ENCODE measurements at regions not wholly inside any gene's neighbourhood (a gene's known extent, or its start where the extent isn't known, plus 50 kb on each side); places are given as distances from the start of the nearest gene placed in this dataset.
"Not testable (repeated sequence)": the region's sequence is repeated elsewhere in the genome, so short reads cannot be mapped to it uniquely, and the experiment has no call there.

DNA sequence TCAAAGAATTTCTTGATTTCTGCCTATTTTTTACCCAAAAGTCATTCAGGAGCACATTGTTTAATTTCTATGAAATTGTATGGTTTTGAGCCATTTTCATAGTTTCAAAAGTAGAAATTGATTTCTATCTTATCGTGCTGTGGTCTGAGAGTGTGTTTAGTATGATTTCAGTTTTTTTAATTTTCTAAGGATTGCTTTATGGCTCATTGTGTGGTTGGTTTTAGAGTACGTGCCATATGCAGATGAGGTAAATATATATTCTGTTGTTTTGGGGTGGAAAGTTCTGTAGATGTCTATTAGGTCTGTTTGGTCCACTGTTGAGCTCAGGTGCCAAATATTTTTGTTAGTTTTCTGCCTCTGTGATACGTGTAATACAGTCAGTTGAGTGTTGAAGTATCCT, 487.1 kb upstream of the CBLB start:
- no peak for DNase-seq
- no peak overlapping the region for H3K27ac ChIP-seq
- no peak for TF ChIP-seq POLR2A (IDR thresholded peaks at IDR 0.05)
- no peak for TF ChIP-seq CTCF (IDR thresholded peaks at IDR 0.05)
- no peaks in the 10 kb centered on the region for H3K4me1 ChIP-seq
- no peaks in the 10 kb centered on the region for H3K9me3 ChIP-seq
- 82 to 84% methylated on average over 3 of the region's 3 CpGs for WGBS, 2 donors
- no peaks in the 10 kb centered on the region for H3K27me3 ChIP-seq
- H3K4me3 ChIP-seq (replicated peaks in 1 of 3) = no peak overlapping the region
- intact Hi-C loops (cut with DNase I) = no loop called here
- H3K36me3 ChIP-seq = no peaks in the 10 kb centered on the region

DNA sequence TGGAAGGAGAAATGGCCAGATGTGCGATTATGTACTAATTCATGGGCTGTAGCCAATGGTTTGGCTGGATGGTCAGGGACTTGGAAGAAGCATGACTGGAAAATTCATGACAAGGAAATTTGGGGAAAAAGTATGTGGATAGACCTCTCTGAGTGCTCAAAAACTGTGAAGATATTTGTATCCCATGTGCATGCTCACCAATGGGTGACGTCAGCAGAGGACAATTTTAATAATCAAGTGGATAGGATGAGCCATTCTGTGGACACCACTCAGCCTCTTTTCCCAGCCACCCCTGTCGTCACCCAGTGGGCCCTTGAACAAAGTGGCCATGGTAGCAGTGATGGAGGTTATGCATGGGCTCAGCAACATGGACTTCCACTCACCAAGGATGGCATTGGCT, 490.9 kb upstream of the CBLB start:
- TF ChIP-seq POLR2A (IDR thresholded peaks at IDR 0.05) (no peak), CTCF (IDR thresholded peaks at IDR 0.05) (no peak)
- Histone ChIP-seq H3K27ac (no peak overlapping the region), H3K27me3 (no peaks in the 10 kb centered on the region), H3K4me1 (no peaks in the 10 kb centered on the region), H3K36me3 (no peaks in the 10 kb centered on the region), H3K4me3 (replicated peaks in 1 of 3) (no peak overlapping the region), H3K9me3 (no peaks in the 10 kb centered on the region)
- no peak for DNase-seq
- intact Hi-C loops (cut with DNase I) = no loop called here
- WGBS, 2 donors = 91 to 97% methylated on average over 3 of the region's 3 CpGs

DNA sequence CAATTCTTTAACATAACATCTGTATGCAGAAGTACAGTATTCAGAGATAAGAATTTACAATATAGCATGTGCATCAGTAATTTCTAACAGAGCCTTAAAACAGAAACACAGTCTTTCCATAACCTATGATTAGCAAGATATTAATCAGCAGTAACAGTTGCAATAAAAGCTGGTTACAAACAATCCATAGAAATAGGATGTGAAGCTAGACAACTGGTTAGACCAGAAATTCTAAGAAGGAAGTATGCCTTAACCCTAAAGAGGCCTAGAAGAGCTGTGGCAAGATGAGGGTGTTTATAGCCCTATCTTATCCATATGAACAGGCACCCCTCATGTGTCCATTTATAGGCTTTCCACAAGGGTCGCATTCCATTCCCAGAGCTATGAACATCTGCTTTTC, 492.1 kb upstream of the CBLB start:
- intact Hi-C loops (cut with DNase I); H3K36me3 ChIP-seq; DNase-seq; H3K4me3 ChIP-seq (replicated peaks in 1 of 3); H3K4me1 ChIP-seq; H3K9me3 ChIP-seq; H3K27me3 ChIP-seq; H3K27ac ChIP-seq: not testable (repeated sequence)
- 83 to 86% methylated on average over 1 of the region's 1 CpG for WGBS, 2 donors

GRCh38 chr3:106364477-106364876, 495.7 kb upstream of the CBLB start:
- H3K27me3 ChIP-seq = no peaks in the 10 kb centered on the region

GRCh38 chr3:106365061-106365691, 496.4 kb upstream of the CBLB start:
- H3K27ac ChIP-seq = no peak overlapping the region
- 85 to 90% methylated on average over 1 of the region's 1 CpG for WGBS, 2 donors
- intact Hi-C loops (cut with DNase I) = no loop called here
- H3K36me3 ChIP-seq = no peaks in the 10 kb centered on the region
- no peak overlapping the region for H3K4me3 ChIP-seq (replicated peaks in 1 of 3)
- H3K27me3 ChIP-seq = no peaks in the 10 kb centered on the region
- H3K9me3 ChIP-seq = no peaks in the 10 kb centered on the region
- TF ChIP-seq POLR2A (IDR thresholded peaks at IDR 0.05) (no peak), CTCF (IDR thresholded peaks at IDR 0.05) (no peak)
- H3K4me1 ChIP-seq = no peaks in the 10 kb centered on the region
- no peak for DNase-seq

More at GRCh38 chr3:106364477-106364876, 495.7 kb upstream of the CBLB start:
- Histone ChIP-seq H3K27ac (no peak overlapping the region), H3K9me3 (no peaks in the 10 kb centered on the region), H3K4me1 (no peaks in the 10 kb centered on the region), H3K36me3 (no peaks in the 10 kb centered on the region), H3K4me3 (replicated peaks in 1 of 3) (no peak overlapping the region)
- no peak for DNase-seq
- WGBS, 2 donors = 86 to 89% methylated on average over 1 of the region's 1 CpG
- intact Hi-C loops (cut with DNase I) = no loop called here
- TF ChIP-seq POLR2A (IDR thresholded peaks at IDR 0.05) (no peak), CTCF (IDR thresholded peaks at IDR 0.05) (no peak)

- no peak overlapping the region for H3K27ac ChIP-seq
- no peaks in the 10 kb centered on the region for H3K4me1 ChIP-seq
- no peaks in the 10 kb centered on the region for H3K9me3 ChIP-seq
- no peak overlapping the region for H3K4me3 ChIP-seq (replicated peaks in 1 of 3)
- TF ChIP-seq POLR2A (IDR thresholded peaks at IDR 0.05) = no peak
- no peak for TF ChIP-seq CTCF (IDR thresholded peaks at IDR 0.05)
- DNase-seq = no peak
- no peaks in the 10 kb centered on the region for H3K36me3 ChIP-seq
- intact Hi-C loops (cut with DNase I) = no loop called here
- no peaks in the 10 kb centered on the region for H3K27me3 ChIP-seq
Measured at GRCh38 chr3:106366352-106366751, 497.5 kb upstream of the CBLB start.
